Ishikawa (cell line): ENCODE measurements at regions not wholly inside any gene's neighbourhood (a gene's known extent, or its start where the extent isn't known, plus 50 kb on each side); places are given as distances from the start of the nearest gene placed in this dataset.

Experiments used
- CEBPB ChIP-seq: IDR thresholded peaks from 2 replicates; pipeline ENCODE4 v1.6.1; 2012
- CREB1 ChIP-seq: IDR thresholded peaks from 2 replicates; pipeline ENCODE4 v1.6.1; 2012; ENCODE audit warnings: low read depth
- EGR1 ChIP-seq: IDR thresholded peaks from 2 replicates; pipeline ENCODE4 v1.6.1; 2012
- EP300 ChIP-seq: IDR thresholded peaks from 2 replicates; pipeline ENCODE4 v1.6.1; 2012; ENCODE audit warnings: borderline replicate concordance
- FOXM1 ChIP-seq: IDR thresholded peaks from 2 replicates; pipeline ENCODE4 v1.6.1; 2012; ENCODE audit warnings: low read depth, borderline replicate concordance
- NFIC ChIP-seq: IDR thresholded peaks from 2 replicates; pipeline ENCODE4 v1.6.1; 2012
- RAD21 ChIP-seq: IDR thresholded peaks from 2 replicates; pipeline ENCODE4 v1.6.1; 2012; ENCODE audit warnings: low read depth
- REST ChIP-seq: IDR thresholded peaks from 2 replicates; pipeline ENCODE4 v1.6.1; 2012; ENCODE audit warnings: low read depth, mild to moderate bottlenecking
- TAF1 ChIP-seq: IDR thresholded peaks from 2 replicates; pipeline ENCODE4 v1.6.1; 2012; ENCODE audit warnings: low read depth, mild to moderate bottlenecking
- TCF12 ChIP-seq: IDR thresholded peaks from 2 replicates; pipeline ENCODE4 v1.6.1; 2012; ENCODE audit warnings: low read depth
- TEAD4 ChIP-seq: IDR thresholded peaks from 2 replicates; pipeline ENCODE4 v1.6.1; 2012
- YY1 ChIP-seq: IDR thresholded peaks from 2 replicates; pipeline ENCODE4 v1.6.1; 2012; ENCODE audit warnings: low read depth
- ZBTB7A ChIP-seq: IDR thresholded peaks from 2 replicates; pipeline ENCODE4 v1.6.1; 2012; ENCODE audit warnings: low read depth
- TF ChIP-seq, protein P1 (sequence below): IDR thresholded peaks from 2 replicates; pipeline ENCODE4 v1.6.1; 2012
- TF ChIP-seq, protein P2 (sequence below): IDR thresholded peaks from 2 replicates; pipeline ENCODE4 v1.6.1; 2012

DNA sequence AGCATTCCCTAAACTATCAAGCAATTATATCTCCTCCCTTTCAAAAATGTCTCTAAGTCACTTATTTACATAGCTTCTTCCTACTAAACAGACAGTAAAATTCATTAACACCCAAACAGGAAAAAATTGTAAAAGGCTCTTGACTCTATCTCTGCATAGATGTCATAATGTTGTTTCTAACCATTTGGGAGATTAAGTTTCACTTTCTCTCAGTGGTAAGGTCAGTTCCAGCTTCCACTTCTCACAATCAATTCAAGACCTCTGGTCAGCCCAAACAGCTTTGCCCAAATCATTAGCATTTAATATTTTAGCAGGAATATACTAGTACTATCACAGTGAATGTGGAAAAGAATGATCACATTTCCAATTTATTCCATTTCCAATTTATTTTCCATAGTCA is 374.3 kb upstream of the MC4R start:
- TF ChIP-seq CREB1 (no peak), TAF1 (no peak), EP300 (no peak), NFIC (no peak), CEBPB (no peak), EGR1 (no peak), TCF12 (no peak), FOXM1 (no peak), TEAD4 (no peak), ZBTB7A (no peak), RAD21 (no peak), YY1 (no peak)
- TF ChIP-seq, protein P1, sequence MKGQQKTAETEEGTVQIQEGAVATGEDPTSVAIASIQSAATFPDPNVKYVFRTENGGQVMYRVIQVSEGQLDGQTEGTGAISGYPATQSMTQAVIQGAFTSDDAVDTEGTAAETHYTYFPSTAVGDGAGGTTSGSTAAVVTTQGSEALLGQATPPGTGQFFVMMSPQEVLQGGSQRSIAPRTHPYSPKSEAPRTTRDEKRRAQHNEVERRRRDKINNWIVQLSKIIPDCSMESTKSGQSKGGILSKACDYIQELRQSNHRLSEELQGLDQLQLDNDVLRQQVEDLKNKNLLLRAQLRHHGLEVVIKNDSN = no peak
- TF ChIP-seq, protein P2, sequence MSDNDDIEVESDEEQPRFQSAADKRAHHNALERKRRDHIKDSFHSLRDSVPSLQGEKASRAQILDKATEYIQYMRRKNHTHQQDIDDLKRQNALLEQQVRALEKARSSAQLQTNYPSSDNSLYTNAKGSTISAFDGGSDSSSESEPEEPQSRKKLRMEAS = no peak

GRCh38 chr18:60753753-60754152 is 381.2 kb upstream of the MC4R start:
- no peak for TF ChIP-seq CREB1
- no peak for TF ChIP-seq TCF12
- TF ChIP-seq TEAD4 = no peak
- no peak for TF ChIP-seq REST
- no peak for TF ChIP-seq RAD21
- no peak for TF ChIP-seq EGR1
- TF ChIP-seq FOXM1 = no peak
- TF ChIP-seq YY1 = no peak
- TF ChIP-seq, protein P1 = no peak
- TF ChIP-seq TAF1 = no peak
- no peak for TF ChIP-seq NFIC
- TF ChIP-seq, protein P2 = no peak
- TF ChIP-seq EP300 = no peak
- no peak for TF ChIP-seq ZBTB7A
- no peak for TF ChIP-seq CEBPB

DNA sequence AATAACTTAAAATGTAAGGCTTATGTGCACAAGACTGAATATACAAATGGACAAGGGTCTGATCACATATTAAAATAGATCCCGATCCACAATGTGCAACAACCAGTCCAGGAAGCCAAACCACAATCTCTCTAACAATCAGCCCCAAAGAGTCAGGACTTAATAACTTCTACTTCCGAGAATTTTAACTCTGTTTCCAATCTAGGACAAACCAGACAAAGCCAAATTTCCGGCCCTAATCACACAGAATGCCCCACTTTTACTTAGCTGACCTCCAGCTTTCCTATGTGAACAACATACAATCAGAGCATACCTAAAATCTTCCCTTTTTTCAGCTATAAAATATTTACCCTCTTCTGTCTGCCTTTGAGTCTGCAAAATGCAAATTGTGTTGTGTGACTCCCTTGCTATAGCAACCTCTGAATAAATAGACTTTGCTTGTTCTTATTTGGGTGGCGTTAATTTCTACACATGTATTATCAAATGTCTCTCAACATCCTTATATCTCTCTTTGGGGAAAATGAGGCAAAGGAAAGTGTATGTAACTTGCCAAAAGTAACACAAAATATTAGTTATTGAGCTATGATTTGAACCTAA is 381.9 kb upstream of the MC4R start:
- no peak for TF ChIP-seq EGR1
- TF ChIP-seq YY1 = no peak
- no peak for TF ChIP-seq RAD21
- no peak for TF ChIP-seq TAF1
- TF ChIP-seq CREB1 = no peak
- TF ChIP-seq CEBPB = no peak
- TF ChIP-seq ZBTB7A = no peak
- no peak for TF ChIP-seq TCF12
- no peak for TF ChIP-seq REST
- TF ChIP-seq FOXM1 = no peak
- TF ChIP-seq TEAD4 = no peak
- TF ChIP-seq, protein P2 = no peak
- TF ChIP-seq, protein P1 = no peak

DNA sequence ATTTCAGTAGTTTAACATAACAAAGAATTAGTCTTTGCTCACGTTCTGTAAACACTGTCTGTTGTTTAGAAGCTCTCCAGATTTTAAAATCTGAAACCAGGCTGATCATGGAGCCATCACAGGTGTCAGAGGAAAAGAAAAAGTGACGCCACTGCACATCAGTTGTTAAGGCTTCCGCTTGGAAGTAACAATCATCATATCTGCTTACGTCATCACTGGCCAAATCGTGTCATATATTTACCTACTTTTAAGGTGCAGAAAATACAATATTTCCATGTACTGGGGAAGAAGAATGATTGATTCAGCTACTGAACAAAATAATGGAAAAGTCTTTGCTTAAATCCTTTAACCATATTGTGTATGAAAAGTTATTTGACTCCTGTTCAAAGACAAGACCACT is 382.6 kb upstream of the MC4R start:
- TF ChIP-seq, protein P2 = no peak
- no peak for TF ChIP-seq REST
- no peak for TF ChIP-seq ZBTB7A
- TF ChIP-seq RAD21 = no peak
- no peak for TF ChIP-seq TEAD4
- TF ChIP-seq CEBPB = no peak
- no peak for TF ChIP-seq EP300
- TF ChIP-seq EGR1 = no peak
- no peak for TF ChIP-seq TAF1
- no peak for TF ChIP-seq YY1
- TF ChIP-seq TCF12 = no peak
- TF ChIP-seq, protein P1 = no peak
